B cell (primary cell): ENCODE measurements at regions not wholly inside any gene's neighbourhood (a gene's known extent, or its start where the extent isn't known, plus 50 kb on each side); places are given as distances from the start of the nearest gene placed in this dataset.

Source experiments
- ATAC-seq: fragments of 200-7000 bp; cut with Tn5 transposase; one replicate; pipeline ENCODE4 v1.10.0; 2021; ENCODE audit warnings: low read depth, mild to moderate bottlenecking, moderate number of reproducible peaks, moderate library complexity
- CTCF ChIA-PET: fragments of 350-600 bp; sonication (Branson Sonifier 250); formaldehyde crosslinking; loops from one replicate; lab custom pipeline; 2021; ENCODE audit warnings: antibody characterized with exemption, inconsistent platforms; lab: Charles Lee
- POLR2A ChIA-PET: fragments of 350-600 bp; sonication (Branson Sonifier 250); formaldehyde crosslinking; loops from one replicate; lab custom pipeline; 2021; ENCODE audit warnings: antibody characterized with exemption; lab: Charles Lee
- DNase-seq: peaks from one replicate; pipeline ENCODE4 v3.0.0; 2013
- H2AFZ ChIP-seq: 2 replicates; pipeline ENCODE4 v1.6.1; 2012; ENCODE audit warnings: mild to moderate bottlenecking, low read depth, low read length; ENCODE audit not compliant: insufficient read depth, poor library complexity, severe bottlenecking
- H3K27ac ChIP-seq, 2 donors: 1 replicate in 1 of 2; 2 replicates in 1 of 2; pipeline ENCODE4 v1.5.1; 2012 to 2013; ENCODE audit warnings: low read length in 2 of 2, mild to moderate bottlenecking in 2 of 2, moderate library complexity in 1 of 2
- H3K27me3 ChIP-seq, 4 experiments: fragments of 200-600 bp in 1 of 4; sonication (generic) in 1 of 4; replicated peaks in 1 of 4; 1 replicate in 2 of 4; 2 replicates in 2 of 4; pipeline versions ENCODE4 v1.6.1 to v1.7.0; 2013 to 2016; ENCODE audit warnings: low read length in 3 of 4, mild to moderate bottlenecking in 2 of 4, mixed read lengths in 1 of 4, moderate library complexity in 1 of 4; ENCODE audit not compliant: insufficient read depth in 4 of 4, control insufficient read depth in 3 of 4; ENCODE audit errors: control extremely low read depth in 1 of 4
- H3K36me3 ChIP-seq, 2 experiments: replicated peaks in 1 of 2; 1 replicate in 1 of 2; 2 replicates in 1 of 2; pipeline versions ENCODE4 v1.6.1 to v1.7.1; 2013; ENCODE audit warnings: low read length in 1 of 2; ENCODE audit not compliant: insufficient read depth in 2 of 2, control insufficient read depth in 1 of 2; ENCODE audit errors: control extremely low read depth in 1 of 2, extremely low read depth in 1 of 2
- H3K4me1 ChIP-seq, 2 donors: fragments of 200-600 bp in 1 of 2; sonication (generic) in 1 of 2; 1 replicate in 1 of 2; 2 replicates in 1 of 2; pipeline versions ENCODE4 v1.5.1 to v1.6.1; 2013 to 2017; ENCODE audit warnings: low read length in 2 of 2; ENCODE audit not compliant: control insufficient read depth in 2 of 2, insufficient read depth in 2 of 2
- H3K4me2 ChIP-seq: replicated peaks from 2 replicates; pipeline ENCODE3; 2012; ENCODE audit warnings: mild to moderate bottlenecking, low read depth, low read length; ENCODE audit not compliant: poor library complexity, severe bottlenecking
- H3K4me3 ChIP-seq, 5 experiments: fragments of 200-600 bp in 1 of 5; sonication (generic) in 1 of 5; 1 replicate in 3 of 5; 2 replicates in 2 of 5; pipeline versions ENCODE4 v1.5.1 to v1.7.0; 2011 to 2016; ENCODE audit warnings: low read length in 4 of 5, mild to moderate bottlenecking in 4 of 5, low read depth in 2 of 5, control low read depth in 1 of 5, moderate library complexity in 1 of 5; ENCODE audit not compliant: insufficient read depth in 1 of 5; ENCODE audit errors: control extremely low read depth in 1 of 5, extremely low read depth in 1 of 5
- H3K79me2 ChIP-seq: fragments of 200-600 bp; sonication (generic); one replicate; pipeline ENCODE4 v1.6.0; 2016; ENCODE audit warnings: low read length; ENCODE audit not compliant: control insufficient read depth, insufficient read depth
- H3K9ac ChIP-seq: fragments of 200-600 bp; sonication (generic); 2 replicates; pipeline ENCODE4 v1.6.1; 2017; ENCODE audit warnings: mild to moderate bottlenecking, low read length, moderate library complexity
- H3K9me3 ChIP-seq, 3 donors: one replicate each; pipeline versions ENCODE4 v1.6.1 to v1.7.1; 2013; ENCODE audit warnings: low read length in 2 of 3; ENCODE audit not compliant: control insufficient read depth in 2 of 3, insufficient read depth in 1 of 3; ENCODE audit errors: control extremely low read depth in 1 of 3
- H4K20me1 ChIP-seq: 2 replicates; pipeline ENCODE4 v1.6.0; 2012; ENCODE audit warnings: mild to moderate bottlenecking, low read length; ENCODE audit not compliant: insufficient read depth, control insufficient read depth, poor library complexity, severe bottlenecking
- H3K27ac Mint-ChIP-seq: one replicate; pipeline ENCODE4 v1.8.0; 2021; ENCODE audit warnings: mixed read lengths
- H3K27me3 Mint-ChIP-seq: one replicate; pipeline ENCODE4 v1.8.0; 2021; ENCODE audit warnings: mixed read lengths
- H3K4me1 Mint-ChIP-seq: one replicate; pipeline ENCODE4 v1.8.0; 2021; ENCODE audit warnings: mixed read lengths
- H3K4me3 Mint-ChIP-seq: one replicate; pipeline ENCODE4 v1.8.0; 2021; ENCODE audit warnings: mixed read lengths
- H3K9me3 Mint-ChIP-seq: one replicate; pipeline ENCODE4 v1.8.0; 2022; ENCODE audit warnings: mixed read lengths; ENCODE audit not compliant: insufficient read depth
- CTCF ChIP-seq: fragments of 200-600 bp; IDR thresholded peaks from one replicate; pipeline ENCODE4 v1.8.0; 2022; ENCODE audit warnings: antibody characterized with exemption, mild to moderate bottlenecking
- EZH2 ChIP-seq: IDR thresholded peaks from 2 replicates; pipeline ENCODE4 v1.6.1; 2012; ENCODE audit warnings: borderline replicate concordance, low read depth, mild to moderate bottlenecking, moderate library complexity, low read length; ENCODE audit not compliant: insufficient read depth, poor library complexity, severe bottlenecking
- WGBS: methylation state at CpG from one replicate; pipeline ENCODE4 v1.1.5; 2013; ENCODE audit warnings: missing lambda C conversion rate; ENCODE audit not compliant: insufficient coverage; 5-methylcytosine and 5-hydroxymethylcytosine counted together
- intact Hi-C: fragments of 100-400 bp; cut with micrococcal nuclease; formaldehyde crosslinking; loops from one replicate; pipeline ENCODE4 v1.10.0; 2022

- H3K4me1 ChIP-seq = no peaks in the 10 kb centered on the region
- H2AFZ ChIP-seq = no peak overlapping the region
- Mint-ChIP-seq H3K9me3 (peaks cover 3% of the 10 kb centered on the region), H3K4me1 (no peaks in the 10 kb centered on the region), H3K27ac (no peak overlapping the region), H3K4me3 (no peak overlapping the region), H3K27me3 (no peaks in the 10 kb centered on the region)
- DNase-seq (no peak), ATAC-seq (no peak)
- CTCF ChIA-PET = no interaction called here
- H3K9me3 ChIP-seq = peaks cover 0 to 1% (median 0%) of the 10 kb centered on the region in 3 donors
- no peaks in the 10 kb centered on the region for H3K27me3 ChIP-seq
- H4K20me1 ChIP-seq = no peaks in the 10 kb centered on the region
- H3K4me3 ChIP-seq = no peak overlapping the region
- H3K79me2 ChIP-seq = no peaks in the 10 kb centered on the region
- TF ChIP-seq EZH2 (no peak), CTCF (no peak)
- H3K9ac ChIP-seq = no peak overlapping the region
- POLR2A ChIA-PET = no interaction called here
- no peaks in the 10 kb centered on the region for H3K36me3 ChIP-seq
- intact Hi-C loops = no loop called here
- no peak overlapping the region for H3K4me2 ChIP-seq
- H3K27ac ChIP-seq = no peak overlapping the region
- WGBS = no CpG with 5 or more reads among the region's 1 CpG
These were observed 505.5 kb upstream of the PCDH9 start for GRCh38 chr13:67735651-67736050.

DNA sequence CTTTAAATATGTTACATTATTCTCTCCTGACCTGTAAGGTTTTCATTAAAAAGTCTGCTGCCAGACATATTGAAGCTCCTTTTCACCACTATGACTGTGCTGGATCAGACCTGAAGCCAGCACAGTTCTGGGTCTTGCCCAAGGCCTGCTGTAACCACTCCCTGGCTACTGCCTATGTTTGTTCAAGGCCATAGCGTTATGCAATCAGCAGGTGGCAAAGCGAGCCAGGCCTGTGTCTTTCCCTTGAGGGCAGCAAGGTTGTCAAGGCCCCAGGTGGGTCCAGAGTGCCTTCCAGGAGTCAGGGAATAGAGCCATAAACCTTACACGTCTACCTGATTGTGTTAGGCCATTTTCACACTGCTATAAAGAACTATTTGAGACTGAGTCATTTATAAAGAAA lies 496.8 kb upstream of the PCDH9 start:
- Histone ChIP-seq H3K4me1 (no peaks in the 10 kb centered on the region), H3K4me2 (no peak overlapping the region), H4K20me1 (no peaks in the 10 kb centered on the region), H3K36me3 (no peaks in the 10 kb centered on the region), H2AFZ (no peak overlapping the region), H3K9ac (no peak overlapping the region), H3K4me3 (no peak overlapping the region), H3K9me3 (peaks cover 0 to 6% (median 1%) of the 10 kb centered on the region in 3 donors), H3K79me2 (no peaks in the 10 kb centered on the region), H3K27me3 (no peaks in the 10 kb centered on the region), H3K27ac (no peak overlapping the region)
- no peaks in the 10 kb centered on the region for H3K4me1 Mint-ChIP-seq
- H3K27me3 Mint-ChIP-seq = no peaks in the 10 kb centered on the region
- TF ChIP-seq EZH2 (no peak), CTCF (no peak)
- ChIA-PET POLR2A (no interaction called here), CTCF (no interaction called here)
- no peak for ATAC-seq
- no peak overlapping the region for H3K27ac Mint-ChIP-seq
- H3K4me3 Mint-ChIP-seq = no peak overlapping the region
- 80% methylated on average over 2 of the region's 3 CpGs for WGBS
- DNase-seq = no peak
- intact Hi-C loops = no loop called here
- H3K9me3 Mint-ChIP-seq = peaks cover 5% of the 10 kb centered on the region
